ENCODE measurements at regions not wholly inside any gene's neighbourhood (a gene's known extent, or its start where the extent isn't known, plus 50 kb on each side); places are given as distances from the start of the nearest gene placed in this dataset.

GRCh38 chr14:41257476-41257875 is 349.2 kb upstream of the LRFN5 start:
- TF ChIP-seq POLR2AphosphoS5 (IDR thresholded peaks at IDR 0.05; ENCODE audit: low read depth, low read length), result no peak
- TF ChIP-seq TAF1 (IDR thresholded peaks at IDR 0.05; ENCODE audit: borderline replicate concordance, insufficient read depth, low read length), result no peak
- TF ChIP-seq SIN3A (IDR thresholded peaks at IDR 0.05; ENCODE audit: borderline replicate concordance, insufficient read depth, low read length), result no peak
- TF ChIP-seq REST (IDR thresholded peaks at IDR 0.05; ENCODE audit: insufficient read depth in 1 of 2, low read depth in 2 of 2, low read length in 2 of 2), result no peak

Data from PFSK-1 (cell line).